Tibial artery (tissue), 4 donors: ENCODE measurements at regions not wholly inside any gene's neighbourhood (a gene's known extent, or its start where the extent isn't known, plus 50 kb on each side); places are given as distances from the start of the nearest gene placed in this dataset.

Experiments used
- DNase-seq, 2 donors: peaks; one replicate each; pipeline ENCODE4 v3.0.0-alpha.2; 2019
- H3K27ac ChIP-seq, 2 donors: fragments of 200-600 bp; sonication (generic) in 1 of 2; 1 replicate in 1 of 2; 2 replicates in 1 of 2; pipeline ENCODE4 v1.5.1; 2018 to 2019; ENCODE audit warnings: mild to moderate bottlenecking in 1 of 2
- H3K27me3 ChIP-seq, 2 donors: fragments of 200-600 bp; sonication (generic) in 1 of 2; one replicate each; pipeline versions ENCODE4 v1.5.1 to v1.6.0; 2016 to 2019
- H3K36me3 ChIP-seq, 3 donors: fragments of 200-600 bp; sonication (generic) in 2 of 3; one replicate each; pipeline ENCODE4 v1.5.1; 2016 to 2019; ENCODE audit warnings: mild to moderate bottlenecking in 2 of 3
- H3K4me1 ChIP-seq, 4 donors: fragments of 200-600 bp; sonication (generic) in 2 of 4; 1 replicate in 3 of 4; 2 replicates in 1 of 4; pipeline ENCODE4 v1.5.1; 2016 to 2019
- H3K4me3 ChIP-seq, 2 donors: fragments of 200-600 bp; sonication (generic) in 1 of 2; 1 replicate in 1 of 2; 2 replicates in 1 of 2; pipeline ENCODE4 v1.5.1; 2018 to 2019; ENCODE audit warnings: mild to moderate bottlenecking in 2 of 2
- H3K9me3 ChIP-seq, 3 donors: fragments of 200-600 bp; sonication (generic) in 1 of 3; one replicate each; pipeline ENCODE4 v1.5.1; 2016 to 2019
- intact Hi-C: fragments of 100-400 bp; cut with DNase I; formaldehyde crosslinking; loops from one replicate; pipeline ENCODE4 v1.15.0; 2023; ENCODE audit warnings: low total_unique reads
- TF ChIP-seq, protein P1 (sequence below), 2 experiments: fragments of 200-600 bp in 1 of 2; fragments of 450-650 bp in 1 of 2; IDR thresholded peaks; one replicate each; pipeline ENCODE4 v1.5.1; 2017 to 2019; ENCODE audit warnings: antibody characterized with exemption in 2 of 2, mild to moderate bottlenecking in 1 of 2, moderate library complexity in 1 of 2

DNA sequence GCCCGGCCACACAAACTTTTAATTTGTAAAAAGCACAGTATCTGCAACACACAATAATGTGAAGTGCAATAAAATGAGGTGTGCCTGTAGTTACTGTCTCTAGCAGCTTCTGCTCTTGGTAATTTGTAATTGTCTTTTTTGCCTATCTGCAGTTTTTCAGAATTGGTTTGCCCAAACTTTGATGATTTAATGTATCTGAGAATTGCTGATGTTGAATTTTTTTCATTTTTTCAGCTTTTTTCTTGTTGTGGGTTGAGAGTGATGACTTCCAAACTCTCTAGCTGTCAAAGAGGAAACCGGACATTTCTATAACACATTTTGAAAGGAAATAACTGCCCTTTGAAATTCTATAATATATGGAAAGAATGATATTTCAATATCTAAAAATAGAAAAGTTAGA, 236.9 kb downstream of the RERGL start:
- no peaks in the 10 kb centered on the region for H3K4me1 ChIP-seq
- no peaks in the 10 kb centered on the region for H3K9me3 ChIP-seq
- no peak overlapping the region for H3K4me3 ChIP-seq
- no peak for DNase-seq
- intact Hi-C loops: loop anchor here (5.0 kb wide), 1 partner anchor 91 kb away; no protein-coding TSS in a partner anchor
- no peaks in the 10 kb centered on the region for H3K27me3 ChIP-seq
- H3K27ac ChIP-seq: no peak overlapping the region
- H3K36me3 ChIP-seq: no peaks in the 10 kb centered on the region
- TF ChIP-seq, protein P1, sequence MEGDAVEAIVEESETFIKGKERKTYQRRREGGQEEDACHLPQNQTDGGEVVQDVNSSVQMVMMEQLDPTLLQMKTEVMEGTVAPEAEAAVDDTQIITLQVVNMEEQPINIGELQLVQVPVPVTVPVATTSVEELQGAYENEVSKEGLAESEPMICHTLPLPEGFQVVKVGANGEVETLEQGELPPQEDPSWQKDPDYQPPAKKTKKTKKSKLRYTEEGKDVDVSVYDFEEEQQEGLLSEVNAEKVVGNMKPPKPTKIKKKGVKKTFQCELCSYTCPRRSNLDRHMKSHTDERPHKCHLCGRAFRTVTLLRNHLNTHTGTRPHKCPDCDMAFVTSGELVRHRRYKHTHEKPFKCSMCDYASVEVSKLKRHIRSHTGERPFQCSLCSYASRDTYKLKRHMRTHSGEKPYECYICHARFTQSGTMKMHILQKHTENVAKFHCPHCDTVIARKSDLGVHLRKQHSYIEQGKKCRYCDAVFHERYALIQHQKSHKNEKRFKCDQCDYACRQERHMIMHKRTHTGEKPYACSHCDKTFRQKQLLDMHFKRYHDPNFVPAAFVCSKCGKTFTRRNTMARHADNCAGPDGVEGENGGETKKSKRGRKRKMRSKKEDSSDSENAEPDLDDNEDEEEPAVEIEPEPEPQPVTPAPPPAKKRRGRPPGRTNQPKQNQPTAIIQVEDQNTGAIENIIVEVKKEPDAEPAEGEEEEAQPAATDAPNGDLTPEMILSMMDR (IDR thresholded peaks at IDR 0.05): no peak

DNA sequence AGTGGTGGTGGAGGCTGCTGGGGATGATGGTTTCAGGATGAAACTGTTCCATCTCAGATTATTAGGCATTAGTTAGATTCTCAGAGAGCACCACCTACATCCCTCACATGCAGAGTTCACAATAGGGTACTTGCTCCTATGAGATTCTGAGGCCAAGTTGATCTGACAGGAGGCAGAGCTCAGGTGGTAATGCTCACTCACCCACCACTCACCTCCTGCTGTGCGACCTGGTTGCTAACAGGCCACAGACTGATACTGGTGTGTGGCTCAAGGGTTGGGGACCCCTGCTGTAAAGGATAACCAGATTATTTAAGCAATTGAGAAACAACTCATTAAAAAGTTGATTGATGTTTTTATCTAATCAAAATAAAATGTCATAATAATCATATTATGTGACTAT, 248.5 kb downstream of the RERGL start:
- H3K4me1 ChIP-seq: no peaks in the 10 kb centered on the region
- no peak overlapping the region for H3K27ac ChIP-seq
- H3K27me3 ChIP-seq: no peaks in the 10 kb centered on the region
- DNase-seq: no peak
- no peak overlapping the region for H3K4me3 ChIP-seq
- no peaks in the 10 kb centered on the region for H3K9me3 ChIP-seq
- no peaks in the 10 kb centered on the region for H3K36me3 ChIP-seq
- intact Hi-C loops: no loop called here
- TF ChIP-seq, protein P1 (IDR thresholded peaks at IDR 0.05): no peak

DNA sequence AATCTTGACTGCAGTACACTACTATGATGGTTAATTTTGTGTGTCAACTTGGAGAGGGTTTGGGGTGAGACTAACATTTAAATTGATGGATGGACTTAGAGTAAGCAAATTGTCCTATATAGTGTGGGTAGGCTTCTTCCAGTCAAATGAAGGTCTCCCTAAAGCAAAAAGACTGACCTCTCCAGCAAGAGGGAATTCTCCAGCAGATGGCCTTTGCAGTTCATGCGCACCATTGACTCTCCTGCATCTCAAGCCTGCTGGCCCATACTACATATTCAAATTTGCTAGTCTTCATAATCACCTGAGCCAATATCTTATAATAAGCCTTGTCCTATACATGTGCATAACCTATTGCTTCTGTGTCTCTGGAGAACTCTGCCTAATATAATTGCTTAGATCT, 260.2 kb downstream of the RERGL start:
- Histone ChIP-seq H3K27me3 (no peaks in the 10 kb centered on the region), H3K9me3 (no peaks in the 10 kb centered on the region), H3K36me3 (no peaks in the 10 kb centered on the region), H3K4me3 (no peak overlapping the region), H3K27ac (no peak overlapping the region), H3K4me1 (no peaks in the 10 kb centered on the region)
- DNase-seq: no peak
- TF ChIP-seq, protein P1 (IDR thresholded peaks at IDR 0.05): no peak
- intact Hi-C loops: no loop called here

DNA sequence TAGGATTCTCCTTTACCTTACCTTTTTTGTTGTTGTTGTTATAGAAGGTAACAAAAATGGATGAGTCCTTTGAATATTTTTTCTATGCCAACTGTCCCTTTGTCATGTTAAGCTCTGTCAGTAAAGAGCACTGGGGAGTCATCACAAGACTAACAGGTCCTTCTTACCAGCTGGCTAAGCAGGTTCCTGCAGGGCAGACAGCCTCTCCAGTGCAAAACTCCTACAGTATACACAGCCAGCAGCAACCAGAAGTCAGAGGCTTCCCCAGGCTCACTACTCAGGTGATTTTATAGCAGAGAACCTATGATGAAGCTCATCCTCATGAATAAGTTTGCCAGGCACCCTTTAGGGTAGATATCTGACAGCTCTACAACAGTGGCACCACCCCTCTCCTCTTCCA, 271.1 kb downstream of the RERGL start:
- Histone ChIP-seq H3K27ac (no peak overlapping the region), H3K27me3 (no peaks in the 10 kb centered on the region), H3K9me3 (peaks cover 0 to 2% (median 0%) of the 10 kb centered on the region in 3 donors), H3K4me1 (no peaks in the 10 kb centered on the region), H3K4me3 (no peak overlapping the region), H3K36me3 (no peaks in the 10 kb centered on the region)
- intact Hi-C loops: no loop called here
- TF ChIP-seq, protein P1 (IDR thresholded peaks at IDR 0.05): no peak
- no peak for DNase-seq

DNA sequence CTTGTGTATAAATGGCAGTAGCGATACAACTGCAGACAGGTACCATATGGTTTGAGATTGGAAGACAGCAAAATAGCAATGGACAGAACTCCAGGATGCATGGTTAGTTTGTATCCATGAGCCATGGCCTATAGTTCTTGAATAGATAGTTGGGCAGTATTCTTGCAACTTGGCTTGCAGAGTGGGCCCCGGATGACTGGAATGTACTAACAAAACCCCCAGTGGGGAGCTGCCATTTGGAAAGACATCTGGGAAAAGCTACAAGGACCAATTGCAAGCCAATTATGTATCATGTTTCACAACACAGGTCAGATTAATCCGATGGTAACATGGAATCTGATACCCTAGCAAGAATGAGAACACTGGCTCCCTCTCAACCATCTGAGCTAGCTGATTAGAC, 279.6 kb downstream of the RERGL start:
- TF ChIP-seq, protein P1 (IDR thresholded peaks at IDR 0.05): no peak
- Histone ChIP-seq H3K36me3 (no peaks in the 10 kb centered on the region), H3K27me3 (no peaks in the 10 kb centered on the region), H3K4me3 (no peak overlapping the region), H3K27ac (no peak overlapping the region), H3K4me1 (no peaks in the 10 kb centered on the region), H3K9me3 (peaks cover 0 to 14% (median 0%) of the 10 kb centered on the region in 3 donors)
- no peak for DNase-seq
- intact Hi-C loops: no loop called here

DNA sequence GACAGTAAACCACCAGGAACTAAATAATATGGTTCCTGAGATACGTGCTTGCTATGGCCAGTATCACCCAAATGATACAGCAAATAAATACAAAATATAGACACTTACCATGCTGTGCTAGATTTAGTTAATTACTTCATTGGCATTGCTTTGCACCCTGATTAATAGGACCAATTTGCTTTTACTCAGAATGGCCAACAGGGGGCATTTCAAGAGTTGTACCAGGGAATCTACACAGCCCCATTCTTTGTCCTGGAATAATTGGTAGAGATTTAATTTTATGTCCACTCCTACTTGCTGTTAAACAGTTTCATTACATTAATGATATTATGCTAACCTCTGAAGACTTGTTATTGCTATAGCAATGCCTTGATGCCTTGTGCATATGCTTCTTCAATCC, 280.8 kb downstream of the RERGL start:
- intact Hi-C loops: no loop called here

More for the DNA sequence above, 280.8 kb downstream of the RERGL start:
- Histone ChIP-seq H3K27me3 (no peaks in the 10 kb centered on the region), H3K9me3 (peaks cover 0 to 14% (median 0%) of the 10 kb centered on the region in 3 donors), H3K4me1 (no peaks in the 10 kb centered on the region), H3K4me3 (no peak overlapping the region), H3K36me3 (no peaks in the 10 kb centered on the region), H3K27ac (no peak overlapping the region)
- DNase-seq: no peak
- TF ChIP-seq, protein P1 (IDR thresholded peaks at IDR 0.05): no peak
